GM10266 (cell line): ENCODE measurements at regions not wholly inside any gene's neighbourhood (a gene's known extent, or its start where the extent isn't known, plus 50 kb on each side); places are given as distances from the start of the nearest gene placed in this dataset.

ENCODE experiments used
- DNase-seq: peaks from one replicate; pipeline ENCODE4 v3.0.0; 2012; ENCODE audit errors: extremely low spot score
- CTCF ChIP-seq: IDR thresholded peaks from 2 replicates; pipeline ENCODE4 v1.5.1; 2012; ENCODE audit warnings: mild to moderate bottlenecking, low read depth; ENCODE audit not compliant: control insufficient read depth, insufficient read depth; ENCODE audit errors: missing control alignments

DNA sequence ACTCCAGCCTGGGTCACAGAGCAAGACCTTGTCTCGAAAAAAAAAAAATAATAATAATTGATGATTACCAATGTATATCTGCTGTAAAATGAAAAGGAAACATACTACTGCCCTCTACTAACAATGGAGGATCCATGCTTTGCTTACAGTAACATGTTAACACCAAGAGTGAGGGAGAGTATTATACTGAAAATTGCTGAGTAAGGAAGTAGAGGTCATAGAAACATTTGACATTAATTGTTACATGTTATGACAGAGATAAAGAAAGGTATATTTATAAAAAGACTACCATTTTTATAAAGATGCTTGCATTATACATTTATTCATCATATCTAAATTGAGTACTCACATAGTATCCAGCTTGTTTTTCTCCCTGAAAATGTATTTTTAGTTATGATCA lies 1989.8 kb upstream of the TENM3 start:
- no peak for DNase-seq
- TF ChIP-seq CTCF, result no peak

DNA sequence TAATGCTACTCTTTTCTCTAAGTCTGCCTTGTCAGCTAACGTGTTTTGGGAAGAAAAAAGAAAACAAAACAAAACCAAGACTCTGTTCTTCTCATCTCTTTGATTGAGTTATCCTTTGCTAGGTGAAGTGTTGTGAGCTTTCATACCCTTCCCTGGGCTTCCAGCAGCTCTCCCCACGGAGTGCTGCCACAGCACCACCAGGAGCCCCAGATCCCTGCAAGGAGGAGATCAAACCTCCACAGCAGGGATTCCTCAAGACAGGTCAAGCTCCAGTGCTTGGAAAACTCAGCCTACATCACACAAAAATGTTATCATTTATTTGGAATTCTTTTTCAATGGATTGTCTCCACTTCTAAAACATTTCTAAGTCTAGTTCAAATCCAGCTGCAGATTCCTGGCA lies 1981.9 kb upstream of the TENM3 start:
- no peak for TF ChIP-seq CTCF
- DNase-seq, result no peak

DNA sequence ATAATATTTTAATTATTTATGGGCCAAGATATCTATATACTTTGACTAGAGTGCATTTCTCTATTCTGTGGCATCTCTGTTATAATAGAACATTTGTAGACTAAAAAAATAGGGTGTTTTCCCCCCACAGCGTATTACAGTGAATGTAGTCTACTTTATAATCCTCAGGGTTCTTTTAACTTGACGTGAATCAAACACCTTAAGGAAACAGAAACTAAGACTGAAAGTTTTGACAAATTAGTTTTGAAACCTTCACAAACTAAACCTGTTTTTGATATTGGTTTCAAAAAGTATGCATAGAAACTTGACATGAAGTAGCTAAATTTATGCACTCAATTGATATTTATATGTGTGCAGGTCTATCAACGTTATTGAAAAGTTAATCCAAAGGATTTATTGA lies 1963.1 kb upstream of the TENM3 start:
- peak; percentile 10 for DNase-seq
- TF ChIP-seq CTCF, result no peak

GRCh38 chr4:180280726-180281297 lies 1962.4 kb upstream of the TENM3 start:
- TF ChIP-seq CTCF, result no peak

DNA sequence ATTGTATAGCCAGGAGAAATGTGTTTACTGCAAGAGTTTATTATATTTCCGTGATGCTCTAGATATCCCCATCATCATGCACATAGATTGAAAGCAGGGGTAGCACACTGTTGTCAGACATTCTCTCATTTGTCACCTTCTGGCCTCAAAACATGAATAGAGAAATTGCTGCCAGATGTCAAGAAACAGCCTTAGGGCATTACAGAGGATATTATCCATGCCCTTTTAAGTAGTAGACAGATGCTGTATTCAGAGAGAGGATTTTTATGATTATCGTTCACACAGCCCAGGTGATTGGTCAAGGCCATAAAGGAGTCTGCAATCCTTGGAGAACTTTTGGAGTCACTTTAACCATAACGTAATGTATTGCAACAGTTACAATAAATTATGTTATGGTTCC lies 1961.5 kb upstream of the TENM3 start:
- DNase-seq, result no peak
- TF ChIP-seq CTCF, result no peak

More at GRCh38 chr4:180280726-180281297, 1962.4 kb upstream of the TENM3 start:
- no peak for DNase-seq

DNA sequence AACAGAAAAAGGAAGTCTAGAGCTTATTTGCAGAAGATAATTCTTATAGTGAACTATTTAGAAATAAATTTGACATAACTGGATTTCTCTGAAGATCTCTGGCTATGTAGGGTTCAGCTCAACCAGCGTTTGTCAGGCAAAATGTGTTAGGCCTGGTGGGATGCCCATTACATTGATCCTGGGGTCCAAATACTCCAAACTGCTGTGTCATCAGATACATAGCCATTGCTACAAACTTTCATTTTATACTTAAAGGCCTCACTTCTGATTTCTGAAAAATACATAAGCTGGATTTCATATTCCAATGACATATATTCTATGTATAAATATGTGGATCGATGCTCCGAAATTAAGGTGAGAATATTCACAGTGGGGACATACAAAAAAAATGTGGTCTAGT lies 1958.9 kb upstream of the TENM3 start:
- no peak for DNase-seq
- TF ChIP-seq CTCF, result no peak

- no peak for DNase-seq
- no peak for TF ChIP-seq CTCF
These were observed 1957.4 kb upstream of the TENM3 start for GRCh38 chr4:180285796-180286195.
